GM21576 (cell line): ENCODE measurements at regions not wholly inside any gene's neighbourhood (a gene's known extent, or its start where the extent isn't known, plus 50 kb on each side); places are given as distances from the start of the nearest gene placed in this dataset.
"Not testable (repeated sequence)": the region's sequence is repeated elsewhere in the genome, so short reads cannot be mapped to it uniquely, and the experiment has no call there.

Source experiments
- ATAC-seq: cut with Tn5 transposase; IDR thresholded peaks from one replicate; pipeline ENCODE4 v1.9.1; 2021; ENCODE audit warnings: mild to moderate bottlenecking, moderate library complexity; ENCODE audit not compliant: unreplicated experiment

- no peak for ATAC-seq
Observed at GRCh38 chr12:75710361-75711069, 199.1 kb upstream of the KRR1 start.

GRCh38 chr12:75709503-75709902 is 198.1 kb upstream of the KRR1 start:
- no peak for ATAC-seq

- ATAC-seq = no peak
Observed at GRCh38 chr12:75708802-75709201, 197.4 kb upstream of the KRR1 start.

GRCh38 chr12:75707983-75708382 is 196.6 kb upstream of the KRR1 start:
- ATAC-seq = no peak

- ATAC-seq = no peak
Observed at GRCh38 chr12:75706786-75707605, 195.6 kb upstream of the KRR1 start.

- no peak for ATAC-seq
Observed at GRCh38 chr12:75705749-75706711, 194.6 kb upstream of the KRR1 start.

GRCh38 chr12:75704664-75705063 is 193.3 kb upstream of the KRR1 start:
- no peak for ATAC-seq

- no peak for ATAC-seq
Observed at GRCh38 chr12:75704208-75704607, 192.8 kb upstream of the KRR1 start.

GRCh38 chr12:75703131-75703530 is 191.7 kb upstream of the KRR1 start:
- no peak for ATAC-seq

- no peak for ATAC-seq
Observed at GRCh38 chr12:75702477-75703093, 191.2 kb upstream of the KRR1 start.

- no peak for ATAC-seq
Observed at GRCh38 chr12:75701859-75702258, 190.4 kb upstream of the KRR1 start.

- no peak for ATAC-seq
Observed at GRCh38 chr12:75699728-75700496, 188.5 kb upstream of the KRR1 start.

- no peak for ATAC-seq
Observed at GRCh38 chr12:75699251-75699650, 187.8 kb upstream of the KRR1 start.

GRCh38 chr12:75698052-75698451 is 186.6 kb upstream of the KRR1 start:
- no peak for ATAC-seq

GRCh38 chr12:75695926-75696325 is 184.5 kb upstream of the KRR1 start:
- ATAC-seq = no peak

GRCh38 chr12:75694534-75695268 is 183.3 kb upstream of the KRR1 start:
- no peak for ATAC-seq

- no peak for ATAC-seq
Observed at GRCh38 chr12:75692876-75693275, 181.5 kb upstream of the KRR1 start.

GRCh38 chr12:75690296-75690955 is 179.0 kb upstream of the KRR1 start:
- no peak for ATAC-seq

- not testable (repeated sequence) for ATAC-seq
Observed at GRCh38 chr12:75686233-75686632, 174.8 kb upstream of the KRR1 start.
